GDM1 (cell line): ENCODE measurements at regions not wholly inside any gene's neighbourhood (a gene's known extent, or its start where the extent isn't known, plus 50 kb on each side); places are given as distances from the start of the nearest gene placed in this dataset.

Experiments used
- DNase-seq: peaks from one replicate; lab custom pipeline; 2025; lab: John Stamatoyannopoulos, UW

DNA sequence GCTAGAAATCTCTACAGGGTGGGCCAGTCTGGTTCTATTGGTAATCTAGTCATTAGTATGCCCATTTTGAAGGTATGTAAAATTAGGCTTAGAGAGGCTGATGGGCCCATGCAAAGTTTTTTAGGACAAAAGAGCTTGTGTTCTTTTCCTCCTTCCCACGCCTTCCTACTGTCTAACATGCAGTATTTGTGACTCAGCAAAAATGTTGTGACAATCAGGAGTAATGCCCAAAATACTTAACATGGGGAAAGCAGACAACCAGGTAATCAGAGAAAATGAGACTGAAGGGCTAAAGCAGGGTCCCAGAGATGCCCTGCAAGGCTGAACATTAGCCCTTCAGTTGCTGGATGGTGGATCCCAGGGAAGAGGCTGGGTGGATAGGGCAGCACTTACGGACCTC, 437.9 kb downstream of the BCL11B start:
- DNase-seq, result no peak

DNA sequence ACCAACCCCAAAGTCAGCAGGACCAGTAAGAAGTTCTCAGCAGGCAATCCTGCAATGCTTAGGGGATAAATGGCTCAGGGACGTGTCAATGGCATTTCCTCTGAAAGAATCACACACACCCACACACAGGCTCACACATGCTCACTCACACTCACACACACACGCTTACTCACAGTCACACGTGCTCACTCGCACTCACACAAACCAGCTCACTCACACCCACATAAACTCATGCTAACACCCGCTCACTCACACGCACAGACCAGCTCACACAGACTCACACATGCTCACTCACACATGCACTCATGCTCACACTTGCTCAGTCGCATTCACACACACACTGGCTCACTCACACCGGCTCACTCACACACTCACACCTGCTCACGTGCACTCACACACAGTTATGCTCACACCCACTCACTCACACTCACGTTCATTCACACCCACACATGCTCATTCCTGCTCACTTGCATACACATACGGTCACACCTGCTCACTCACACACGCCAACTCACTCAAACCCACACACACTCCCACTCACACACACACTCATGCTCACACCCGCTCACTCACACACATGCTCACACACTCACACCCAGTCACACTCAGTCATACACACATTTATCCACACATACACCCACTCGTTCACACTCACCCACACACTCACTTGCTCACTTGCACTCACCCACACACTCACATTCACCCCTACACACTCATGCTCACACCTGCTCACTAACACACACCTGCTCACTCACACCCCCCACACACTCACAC, 436.8 kb downstream of the BCL11B start:
- DNase-seq, result no peak

DNA sequence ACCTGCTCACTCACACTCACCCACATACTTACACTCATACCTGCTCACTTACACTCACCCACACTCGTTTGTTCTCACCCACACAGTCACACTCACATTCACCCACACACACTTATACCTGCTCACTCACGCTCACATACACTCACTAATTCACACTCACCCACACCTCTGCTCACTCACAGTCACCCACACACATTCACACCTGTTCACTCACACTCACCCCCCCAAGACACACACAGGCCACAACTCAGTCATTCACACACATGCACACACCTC, 436.2 kb downstream of the BCL11B start:
- no peak for DNase-seq

DNA sequence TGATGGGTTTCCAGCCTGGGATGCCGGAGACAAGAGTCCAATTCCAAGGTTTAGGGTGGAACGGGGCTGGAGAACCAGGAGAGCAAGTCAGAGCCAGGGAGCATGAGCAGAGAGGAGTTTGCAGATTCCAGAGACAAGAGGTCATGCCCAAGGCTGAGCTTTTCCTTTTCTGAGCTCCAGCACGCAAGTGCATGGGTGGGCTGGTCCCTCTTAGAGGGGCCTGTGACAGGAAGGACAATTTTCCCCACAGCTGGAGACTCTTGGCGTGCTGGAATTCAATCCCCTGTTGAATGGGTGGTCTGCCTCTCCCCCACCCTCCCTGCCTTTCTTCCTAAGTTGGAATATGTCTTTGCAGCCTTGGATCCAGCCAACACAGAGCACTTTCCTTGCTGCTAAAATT, 431.9 kb downstream of the BCL11B start:
- no peak for DNase-seq

DNA sequence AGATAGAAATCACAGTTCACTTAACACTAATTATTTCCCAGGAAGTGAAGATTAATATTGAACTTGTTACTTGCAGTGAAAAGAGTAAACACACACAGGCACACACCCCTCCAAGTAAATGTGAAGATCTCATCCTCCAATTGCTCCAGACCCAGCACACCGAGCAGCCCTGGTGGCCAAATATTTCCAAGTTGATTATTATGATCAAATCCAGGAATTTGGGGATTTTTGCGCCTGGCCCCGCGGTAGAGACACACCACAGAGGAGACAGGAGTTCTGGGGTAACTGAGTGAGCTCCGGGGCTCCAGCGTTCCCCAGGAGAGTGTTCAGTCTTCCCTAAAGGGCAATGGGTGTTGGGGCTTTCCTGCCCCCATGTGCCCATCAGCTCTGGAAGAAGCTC, 431.5 kb downstream of the BCL11B start:
- no peak for DNase-seq

DNA sequence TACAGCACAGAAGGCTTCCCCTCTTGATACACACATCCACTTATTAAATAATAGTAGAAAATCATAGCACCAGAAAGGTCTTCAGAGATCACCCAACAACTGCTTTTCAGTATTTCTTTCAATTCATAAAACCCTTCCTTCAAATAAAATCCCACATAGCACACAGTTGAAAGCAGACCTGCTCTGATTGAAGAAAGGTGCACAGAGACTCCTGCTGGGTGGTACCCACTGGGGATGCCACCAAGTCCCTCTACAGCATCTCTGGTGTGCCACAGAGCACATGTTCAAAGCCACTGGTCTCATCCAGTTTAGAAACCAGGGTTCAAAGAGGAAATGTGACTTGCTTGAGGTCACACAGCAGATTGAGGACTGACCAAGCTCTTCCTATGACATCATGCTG, 427.5 kb downstream of the BCL11B start:
- no peak for DNase-seq

DNA sequence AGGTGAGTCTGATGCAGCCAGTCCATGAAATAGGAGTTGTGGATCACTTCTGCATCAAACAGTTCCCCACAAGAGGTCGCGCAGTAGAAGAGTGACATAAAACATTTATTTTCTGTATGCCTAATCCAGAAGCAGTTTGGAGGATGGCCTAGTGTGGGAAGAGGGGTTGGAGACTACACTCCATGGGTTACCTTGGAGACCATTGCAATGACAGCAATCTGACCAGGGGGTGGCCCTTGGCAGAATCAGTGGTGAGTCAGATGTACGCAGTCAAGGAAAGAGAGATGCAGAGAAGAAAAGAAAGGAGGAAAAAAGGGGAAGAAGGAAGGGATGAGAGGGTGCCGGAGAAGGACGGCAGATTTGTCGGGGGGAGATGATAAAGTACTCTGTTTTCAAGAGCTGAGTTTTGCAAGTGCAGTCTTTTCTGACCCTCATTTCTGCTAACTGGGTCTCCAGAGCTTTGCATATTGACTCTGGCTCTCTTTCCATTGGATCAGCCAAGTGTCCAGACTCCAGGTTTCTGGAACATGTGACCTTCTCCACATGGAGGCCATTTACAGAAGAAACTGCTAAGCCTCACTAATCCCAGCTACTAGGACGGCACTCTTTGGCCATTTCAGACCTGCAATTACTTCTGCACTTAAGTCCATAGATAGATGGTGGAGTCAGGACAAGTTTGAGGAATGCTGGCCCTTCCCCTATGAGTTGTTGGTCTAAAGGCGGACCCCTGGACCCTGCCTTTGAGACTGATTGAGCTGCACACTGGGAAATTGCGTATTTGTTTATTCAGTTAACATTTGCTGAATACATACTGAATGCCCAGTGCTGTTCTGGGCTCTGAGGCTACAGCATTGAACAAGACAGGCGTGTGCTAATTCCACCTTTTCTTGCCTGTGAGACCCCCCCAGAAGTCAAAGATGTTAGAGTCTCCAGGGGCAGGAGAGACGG, 424.2 kb downstream of the BCL11B start:
- no peak for DNase-seq

DNA sequence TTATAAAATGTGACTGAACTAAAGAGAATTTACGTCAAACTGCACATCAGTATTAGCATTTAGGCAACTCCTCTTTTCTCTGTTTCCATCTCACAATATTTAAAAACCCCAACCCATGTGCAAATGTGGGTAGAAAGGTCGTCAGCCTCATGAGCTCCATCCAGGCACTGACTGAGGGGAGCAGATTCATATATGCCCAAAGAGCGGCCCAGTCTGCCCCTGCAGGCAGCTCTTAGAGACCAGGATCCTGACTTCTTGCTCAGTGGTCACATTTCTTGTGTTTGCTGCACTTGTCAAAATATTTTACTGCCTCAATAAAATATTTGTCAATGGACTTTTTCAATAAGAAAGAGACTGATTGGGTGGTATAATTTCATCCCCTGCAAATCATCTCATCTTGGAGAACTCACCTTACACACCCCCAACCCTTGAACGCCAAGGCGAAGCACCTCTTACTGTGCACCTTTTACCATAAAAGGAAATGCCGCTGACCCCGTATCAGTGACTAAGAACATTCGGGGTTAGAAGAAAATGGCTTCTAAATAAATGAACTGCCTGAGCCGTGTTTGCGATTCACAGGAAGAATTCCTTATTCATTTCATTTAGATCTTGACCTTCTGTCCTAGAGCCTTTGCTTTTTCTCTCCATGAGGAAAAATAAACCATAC, 418.8 kb downstream of the BCL11B start:
- no peak for DNase-seq

DNA sequence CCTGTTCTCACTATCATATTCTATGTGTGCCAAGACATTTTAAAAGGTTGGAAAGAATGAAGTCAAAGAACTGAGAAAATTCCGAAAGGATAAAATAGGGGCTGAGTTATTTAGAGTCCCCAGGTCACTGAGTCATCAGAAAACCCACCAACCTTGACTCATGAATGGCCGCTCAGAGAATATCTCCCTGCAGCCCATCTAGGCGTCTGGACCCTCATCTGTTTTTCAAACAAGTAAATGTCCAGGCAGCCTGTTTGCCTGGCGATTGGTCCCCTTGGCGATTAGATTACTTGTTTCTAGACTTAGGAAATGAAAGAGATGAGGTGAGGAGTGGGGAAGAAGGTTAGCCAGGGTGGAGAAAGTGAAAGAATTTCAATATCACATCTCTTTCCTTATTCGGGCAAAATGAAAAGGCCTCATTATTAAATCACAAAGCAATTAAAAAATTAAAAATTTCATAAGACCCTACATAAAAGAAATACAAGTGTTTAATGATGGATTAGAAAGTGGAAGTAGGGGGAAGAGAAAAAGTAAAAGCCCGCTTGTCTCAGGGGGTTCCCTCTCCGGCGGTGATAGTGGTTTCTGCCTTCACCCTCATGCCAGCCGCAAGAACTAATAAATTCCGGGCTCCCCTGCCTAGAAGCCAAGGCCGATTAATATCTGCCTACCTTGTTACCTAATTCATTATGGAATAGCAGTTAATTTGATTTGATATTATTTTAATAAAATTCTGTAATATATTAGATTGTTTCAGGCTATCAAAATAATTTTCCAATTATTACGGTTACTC, 415.9 kb downstream of the BCL11B start:
- no peak for DNase-seq

DNA sequence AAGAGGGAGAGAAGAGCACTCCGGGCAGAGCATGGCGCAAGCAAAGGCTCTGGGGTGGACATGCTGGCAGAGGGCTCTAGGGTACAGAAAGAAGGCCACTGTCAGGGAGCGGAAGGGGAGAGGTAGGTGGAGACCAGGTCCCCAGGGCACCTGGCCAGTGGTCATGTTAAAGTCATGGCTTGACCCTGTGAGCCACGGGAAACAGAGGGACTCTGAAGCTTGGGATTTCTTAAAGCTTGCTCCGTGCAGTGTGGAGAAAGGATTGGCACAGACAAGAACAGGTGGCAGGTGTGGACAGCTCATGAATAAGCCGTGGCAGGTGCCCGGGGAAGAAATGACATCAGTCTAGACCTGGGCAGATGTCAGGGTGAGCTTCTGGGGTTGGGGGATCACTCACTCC, 413.8 kb downstream of the BCL11B start:
- no peak for DNase-seq

DNA sequence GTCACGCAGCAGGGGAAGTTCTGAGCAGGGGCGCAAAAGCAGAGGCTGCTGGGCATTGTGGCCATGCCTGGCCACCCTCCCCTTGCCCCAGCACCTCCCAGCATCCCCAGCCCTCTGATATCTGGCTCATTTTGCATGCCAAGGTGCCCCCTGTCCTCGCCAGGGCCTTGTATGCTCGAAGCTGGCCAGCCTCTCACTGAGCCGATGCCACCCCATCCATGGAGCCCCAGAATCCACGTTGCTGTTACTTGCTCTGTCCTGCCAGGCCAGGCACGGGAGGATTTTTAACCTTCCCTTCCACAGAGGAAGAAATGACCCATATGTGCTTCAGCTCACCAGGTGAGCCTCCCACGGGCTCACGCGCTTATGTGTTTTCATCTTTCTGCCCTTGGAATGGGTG, 413.4 kb downstream of the BCL11B start:
- DNase-seq, result no peak

DNA sequence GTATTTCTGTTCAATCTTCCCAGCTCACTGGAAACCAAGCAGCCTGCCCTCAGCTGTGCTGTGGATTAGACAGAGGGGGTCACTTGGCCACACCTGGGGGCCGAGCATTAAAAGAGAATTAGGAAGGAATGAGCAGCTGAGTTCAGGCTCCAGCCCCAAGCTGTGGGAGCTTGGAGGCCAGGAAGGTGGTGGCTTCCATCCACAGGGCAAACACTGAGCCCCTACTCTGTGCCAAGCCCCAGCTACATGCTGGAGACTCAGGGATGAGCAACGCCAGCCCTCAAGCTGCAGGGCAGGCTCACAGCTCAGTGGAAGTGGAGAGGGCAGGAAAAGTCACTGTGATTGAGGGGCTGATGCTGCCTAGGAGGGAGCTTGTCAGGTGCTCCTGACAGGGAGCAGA, 412.7 kb downstream of the BCL11B start:
- DNase-seq, result no peak

DNA sequence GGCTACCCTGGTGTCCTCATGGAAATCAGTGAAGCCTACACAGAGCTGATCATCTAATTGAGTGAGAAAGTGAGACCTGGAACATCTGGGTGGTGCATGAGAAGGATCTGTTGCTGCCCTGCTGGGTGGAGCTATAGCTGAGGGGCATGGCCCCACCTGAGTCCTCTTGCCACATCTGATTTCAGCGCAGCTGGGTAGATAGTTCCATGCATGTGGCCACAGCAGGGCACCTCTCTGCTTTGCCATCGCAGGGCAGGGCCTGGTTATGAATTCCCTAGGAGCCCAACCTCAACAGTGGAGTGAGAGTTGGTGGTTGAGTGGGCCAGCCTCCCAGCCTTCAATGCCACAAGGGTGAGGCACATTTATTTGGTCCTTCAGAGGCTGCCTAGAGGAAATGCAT, 407.8 kb downstream of the BCL11B start:
- no peak for DNase-seq

DNA sequence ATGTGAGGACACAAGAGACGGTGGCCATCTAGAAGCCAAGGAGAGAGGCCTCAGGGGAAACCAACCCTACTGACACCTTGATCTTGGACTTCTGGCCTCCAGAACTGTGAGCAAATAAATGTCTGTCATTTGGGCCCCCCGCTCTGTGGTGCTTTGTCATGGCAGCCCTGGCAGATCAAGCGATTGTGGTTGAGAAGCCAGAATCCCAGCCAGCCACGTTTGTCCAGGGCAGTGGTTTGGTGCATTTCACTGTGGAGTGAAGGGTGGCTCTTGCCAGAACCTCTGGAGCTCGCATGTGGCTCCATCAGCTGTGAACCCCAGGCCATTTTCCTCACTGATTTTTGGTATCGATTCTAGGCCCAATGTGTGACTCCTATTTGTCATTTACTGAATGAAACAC, 404.9 kb downstream of the BCL11B start:
- no peak for DNase-seq

DNA sequence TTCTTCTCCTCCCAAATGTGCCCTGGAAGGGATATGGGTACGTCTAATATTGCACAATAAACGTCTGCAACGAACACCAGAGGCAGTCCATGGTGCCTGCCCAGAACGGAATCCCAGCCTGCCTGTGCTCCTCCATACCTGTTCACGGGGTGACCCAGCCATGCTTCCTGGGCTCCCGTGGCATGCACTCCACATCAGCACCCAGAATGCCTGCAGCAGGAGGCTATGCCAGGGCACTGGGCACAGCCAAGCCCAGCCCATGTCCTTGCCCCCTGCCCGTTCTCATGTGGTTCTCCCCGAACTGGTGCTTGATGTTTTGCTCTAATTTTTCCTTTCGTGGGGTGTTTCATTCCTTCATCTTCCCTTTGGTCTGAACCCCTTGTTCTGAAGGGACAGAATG, 404.3 kb downstream of the BCL11B start:
- no peak for DNase-seq

DNA sequence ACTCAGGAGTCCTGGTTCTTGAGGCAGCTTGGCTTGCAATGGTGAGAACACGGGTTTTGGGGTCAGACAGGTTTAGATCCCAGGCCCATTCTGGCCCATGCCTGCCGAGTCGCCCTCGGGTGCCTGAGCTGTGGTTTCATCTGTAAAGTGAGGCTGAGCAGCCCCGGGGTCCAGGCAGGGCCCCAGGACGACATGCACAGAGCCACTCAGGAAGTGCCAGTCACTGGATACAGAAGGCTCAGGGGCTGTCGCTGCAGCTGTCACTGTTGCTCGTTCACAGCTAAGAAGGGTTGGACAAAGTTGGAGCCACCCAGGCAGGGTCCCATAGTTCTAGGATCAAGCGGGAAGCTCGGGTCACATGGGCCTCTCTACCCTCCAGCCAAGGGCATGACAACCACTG, 403.1 kb downstream of the BCL11B start:
- DNase-seq, result no peak

DNA sequence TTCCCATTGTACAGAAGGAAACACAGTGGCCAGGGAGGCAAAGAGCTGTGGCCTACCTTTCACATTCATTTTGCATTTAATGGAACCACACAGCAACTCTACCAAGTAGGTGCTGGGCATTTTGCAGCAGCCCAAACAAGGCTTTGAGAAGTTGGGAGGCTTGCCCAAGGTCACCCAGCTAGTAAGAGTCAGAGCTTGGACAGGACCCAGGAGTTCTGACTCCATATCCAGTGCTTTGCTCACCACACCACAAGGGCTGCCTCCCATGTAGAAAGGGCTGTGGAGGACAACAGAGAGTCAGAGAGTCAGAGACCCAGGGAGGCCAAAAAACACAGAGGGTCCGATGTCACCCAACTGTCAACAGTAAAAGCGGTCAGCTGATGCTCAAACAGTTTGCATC, 400.2 kb downstream of the BCL11B start:
- no peak for DNase-seq

DNA sequence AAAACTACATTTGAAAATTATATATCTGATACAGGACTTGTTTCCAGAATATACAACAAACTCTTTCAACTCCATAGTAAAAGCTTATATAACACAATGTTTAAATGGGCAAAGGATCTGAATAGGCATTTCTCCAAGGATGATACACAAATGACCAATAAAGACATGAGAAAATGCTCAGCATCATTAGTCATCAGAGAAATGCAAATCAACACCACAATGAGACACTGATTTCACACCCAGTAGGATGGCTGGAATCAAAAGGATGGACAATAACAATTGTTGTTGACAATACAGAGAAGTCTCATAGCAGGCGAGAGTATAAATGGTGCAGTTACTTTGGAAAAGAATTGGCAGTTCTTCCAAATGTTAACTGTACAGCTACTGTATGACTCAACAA, 394.9 kb downstream of the BCL11B start:
- DNase-seq, result no peak

DNA sequence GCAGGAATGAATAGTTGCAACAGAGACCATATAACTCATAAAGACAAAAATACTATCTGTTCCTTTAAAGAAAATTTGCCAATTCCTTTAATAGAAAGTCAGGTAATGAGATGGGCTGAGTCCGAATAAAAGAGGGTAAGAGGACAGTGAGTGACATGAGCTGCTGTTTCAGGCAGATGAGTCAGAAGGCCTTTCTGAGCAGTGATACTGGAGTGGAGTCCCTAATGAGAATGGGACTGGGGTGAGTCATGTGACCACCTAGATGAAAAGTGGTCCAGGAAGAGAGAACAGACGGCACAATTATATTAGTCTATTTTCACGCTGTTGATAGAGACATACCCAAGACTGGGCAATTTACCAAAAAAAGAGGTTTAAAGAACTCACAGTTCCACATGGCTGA, 393.7 kb downstream of the BCL11B start:
- no peak for DNase-seq

DNA sequence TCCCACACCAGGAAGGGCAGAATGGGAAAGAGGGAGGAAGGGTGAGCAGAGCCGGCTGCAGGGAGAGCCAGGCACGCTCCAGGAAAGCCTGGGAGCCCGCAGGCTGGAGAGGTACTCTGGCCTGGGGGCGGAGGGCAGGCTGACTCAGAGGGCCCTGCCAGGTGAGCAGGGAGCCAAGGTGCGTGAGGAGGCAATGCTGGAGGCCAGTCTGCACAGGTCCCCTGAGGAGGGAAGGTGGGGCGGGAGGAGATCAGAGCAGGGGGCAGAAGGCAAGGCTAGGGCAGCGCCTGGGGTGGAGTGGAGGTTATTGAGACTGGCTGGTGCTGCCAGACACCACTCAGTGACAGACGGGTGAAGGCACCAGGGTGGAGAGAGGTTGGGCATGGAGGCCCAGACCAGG, 385.0 kb downstream of the BCL11B start:
- DNase-seq, result no peak

DNA sequence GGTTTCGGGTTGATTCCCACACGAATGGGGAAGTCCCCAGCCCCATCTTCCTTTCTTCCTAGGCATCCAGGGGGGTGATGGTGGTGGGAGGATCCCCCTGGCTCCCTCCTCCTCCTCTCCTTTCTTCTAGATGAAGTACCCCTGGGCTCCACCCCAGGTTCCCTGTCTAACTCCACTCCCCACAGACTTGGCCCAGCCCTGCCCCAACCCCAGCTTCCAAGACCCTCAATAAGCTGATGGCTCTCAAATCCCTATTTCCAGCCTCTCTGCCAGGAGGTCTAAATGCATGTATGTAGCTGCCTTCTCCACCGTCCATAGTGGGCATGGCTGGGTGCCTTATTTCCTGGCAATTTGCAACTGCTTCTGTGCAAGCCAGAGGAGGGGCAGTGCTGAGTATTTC, 383.7 kb downstream of the BCL11B start:
- DNase-seq, result no peak
